Dermis microvascular lymphatic vessel endothelial cell (primary cell): ENCODE measurements at regions not wholly inside any gene's neighbourhood (a gene's known extent, or its start where the extent isn't known, plus 50 kb on each side); places are given as distances from the start of the nearest gene placed in this dataset.
"Not testable (repeated sequence)": the region's sequence is repeated elsewhere in the genome, so short reads cannot be mapped to it uniquely, and the experiment has no call there.

Experiments used
- DNase-seq, 2 donors: peaks; one replicate each; pipeline versions ENCODE4 v3.0.0 to v3.0.0-alpha.2; 2010; ENCODE audit warnings: low read depth in 2 of 2

DNA sequence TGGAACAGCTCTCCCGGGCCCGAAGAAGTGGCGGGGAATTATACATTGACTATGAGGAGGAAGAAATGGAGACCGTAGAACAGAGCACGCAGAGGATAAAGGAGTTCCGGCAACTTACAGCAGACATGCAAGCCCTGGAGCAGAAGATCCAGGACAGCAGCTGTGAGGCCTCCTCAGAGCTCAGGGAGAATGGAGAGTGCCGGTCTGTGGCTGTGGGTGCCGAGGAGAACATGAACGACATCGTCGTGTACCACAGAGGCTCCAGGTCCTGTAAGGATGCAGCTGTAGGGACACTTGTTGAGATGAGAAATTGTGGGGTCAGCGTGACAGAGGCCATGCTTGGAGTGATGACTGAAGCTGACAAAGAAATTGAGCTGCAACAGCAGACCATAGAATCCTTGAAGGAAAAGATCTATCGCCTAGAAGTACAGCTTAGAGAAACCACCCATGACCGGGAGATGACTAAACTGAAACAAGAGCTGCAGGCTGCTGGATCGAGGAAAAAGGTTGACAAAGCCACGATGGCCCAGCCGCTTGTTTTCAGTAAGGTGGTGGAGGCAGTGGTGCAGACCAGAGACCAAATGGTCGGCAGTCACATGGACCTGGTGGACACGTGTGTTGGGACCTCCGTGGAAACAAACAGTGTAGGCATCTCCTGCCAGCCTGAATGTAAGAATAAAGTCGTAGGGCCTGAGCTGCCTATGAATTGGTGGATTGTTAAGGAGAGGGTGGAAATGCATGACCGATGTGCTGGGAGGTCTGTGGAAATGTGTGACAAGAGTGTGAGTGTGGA, 129.5 kb upstream of the DMRT1 start:
- DNase-seq = no peak

DNA sequence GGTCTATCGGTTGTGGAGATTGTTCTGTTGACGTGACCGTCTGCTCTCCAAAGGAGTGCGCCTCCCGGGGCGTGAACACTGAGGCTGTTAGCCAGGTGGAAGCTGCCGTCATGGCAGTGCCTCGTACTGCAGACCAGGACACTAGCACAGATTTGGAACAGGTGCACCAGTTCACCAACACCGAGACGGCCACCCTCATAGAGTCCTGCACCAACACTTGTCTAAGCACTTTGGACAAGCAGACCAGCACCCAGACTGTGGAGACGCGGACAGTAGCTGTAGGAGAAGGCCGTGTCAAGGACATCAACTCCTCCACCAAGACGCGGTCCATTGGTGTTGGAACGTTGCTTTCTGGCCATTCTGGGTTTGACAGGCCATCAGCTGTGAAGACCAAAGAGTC, 128.9 kb upstream of the DMRT1 start:
- no peak for DNase-seq

DNA sequence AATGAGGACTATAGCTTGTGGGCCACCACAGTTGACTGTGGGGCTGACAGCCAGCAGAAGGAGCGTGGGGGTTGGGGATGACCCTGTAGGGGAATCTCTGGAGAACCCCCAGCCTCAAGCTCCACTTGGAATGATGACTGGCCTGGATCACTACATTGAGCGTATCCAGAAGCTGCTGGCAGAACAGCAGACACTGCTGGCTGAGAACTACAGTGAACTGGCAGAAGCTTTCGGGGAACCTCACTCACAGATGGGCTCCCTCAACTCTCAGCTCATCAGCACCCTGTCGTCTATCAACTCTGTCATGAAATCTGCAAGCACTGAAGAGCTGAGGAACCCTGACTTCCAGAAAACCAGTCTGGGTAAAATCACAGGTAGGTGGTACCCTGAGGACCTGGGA, 128.4 kb upstream of the DMRT1 start:
- DNase-seq = no peak

DNA sequence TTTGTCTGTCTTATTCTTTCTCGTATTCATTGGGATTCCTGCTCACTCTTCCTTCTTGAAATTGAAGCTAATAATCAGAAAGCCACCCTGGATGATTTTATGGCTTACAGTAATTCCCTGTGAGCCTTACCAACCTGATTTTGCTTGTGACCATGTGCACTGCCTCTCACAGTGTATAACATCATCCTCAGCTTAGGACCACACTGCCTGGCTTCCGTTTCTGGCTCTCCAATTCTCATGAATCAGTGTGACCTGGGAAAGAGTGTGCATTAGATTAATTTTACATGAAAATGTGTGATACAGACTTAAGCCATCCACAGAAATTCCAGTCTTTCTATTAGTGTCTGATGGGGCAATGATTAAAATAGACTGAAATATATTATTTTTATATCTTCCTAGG, 126.8 kb upstream of the DMRT1 start:
- DNase-seq = peak in 1 of 2 donors; percentile 32

DNA sequence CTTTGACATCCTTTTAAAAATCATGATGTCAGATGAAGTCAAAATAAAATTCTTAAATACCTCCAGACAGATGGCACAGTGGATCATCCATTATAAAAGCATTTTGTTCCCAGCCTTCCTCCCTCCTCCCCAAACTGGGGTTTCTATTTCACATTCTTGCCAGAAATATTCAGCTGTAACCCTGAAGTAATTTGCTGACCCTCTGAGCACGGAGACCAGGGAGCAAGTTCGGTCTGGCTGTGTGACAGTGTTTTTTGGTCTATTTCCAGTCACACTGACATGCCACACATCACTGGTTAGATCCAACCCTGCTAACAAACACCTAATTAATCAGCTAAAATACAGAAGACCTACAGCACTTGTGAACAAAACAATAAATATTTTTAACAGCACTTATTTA, 126.2 kb upstream of the DMRT1 start:
- DNase-seq = no peak

DNA sequence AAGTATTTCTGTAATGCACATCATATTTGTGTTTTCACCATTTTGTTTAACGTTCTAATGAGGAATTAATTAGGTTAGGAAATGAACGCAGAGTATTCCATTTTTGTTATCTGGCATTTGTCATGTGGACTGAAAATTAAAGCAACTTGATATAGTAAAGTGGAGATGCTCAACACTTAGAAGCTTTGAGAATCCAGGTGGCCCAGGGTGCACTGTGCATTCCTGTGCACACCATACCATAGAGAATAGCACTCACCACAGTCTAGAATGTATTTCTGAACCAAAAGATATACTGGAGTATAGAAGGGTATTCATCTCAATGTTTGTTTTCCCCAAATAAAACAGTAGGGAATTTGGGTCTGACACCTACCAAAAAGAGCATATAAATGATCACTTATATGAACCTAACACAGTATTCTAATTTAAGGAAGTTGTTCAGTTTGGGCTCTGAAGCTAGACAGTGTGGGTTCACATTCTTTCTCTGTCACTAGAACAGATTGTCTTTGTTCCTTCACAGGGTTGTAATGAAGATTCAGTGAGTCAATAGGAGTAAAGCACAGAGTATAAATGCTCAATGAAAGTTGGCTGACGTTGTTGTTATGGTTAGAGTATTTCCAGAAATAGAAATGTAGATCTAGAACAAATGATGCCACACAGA, 125.6 kb upstream of the DMRT1 start:
- DNase-seq = peak in 1 of 2 donors; percentile 47

DNA sequence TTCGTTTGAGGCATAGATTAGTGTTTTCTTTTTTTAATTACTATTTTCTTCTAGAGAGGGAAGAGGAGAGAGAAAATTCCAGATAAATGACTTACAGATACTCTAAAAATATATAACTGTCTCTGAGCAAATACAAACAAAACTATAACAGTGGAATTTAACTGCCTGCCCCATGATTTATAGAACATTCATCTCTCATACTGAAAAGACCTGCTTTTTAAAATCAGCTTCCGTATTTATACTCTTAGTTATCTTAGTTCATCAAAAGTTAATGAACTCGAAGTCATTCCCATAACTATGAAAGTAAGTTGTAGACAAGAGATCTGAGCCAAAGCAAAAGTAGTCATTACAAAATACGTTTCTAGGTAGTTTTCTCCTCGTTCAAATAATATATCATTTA, 123.8 kb upstream of the DMRT1 start:
- DNase-seq = no peak

DNA sequence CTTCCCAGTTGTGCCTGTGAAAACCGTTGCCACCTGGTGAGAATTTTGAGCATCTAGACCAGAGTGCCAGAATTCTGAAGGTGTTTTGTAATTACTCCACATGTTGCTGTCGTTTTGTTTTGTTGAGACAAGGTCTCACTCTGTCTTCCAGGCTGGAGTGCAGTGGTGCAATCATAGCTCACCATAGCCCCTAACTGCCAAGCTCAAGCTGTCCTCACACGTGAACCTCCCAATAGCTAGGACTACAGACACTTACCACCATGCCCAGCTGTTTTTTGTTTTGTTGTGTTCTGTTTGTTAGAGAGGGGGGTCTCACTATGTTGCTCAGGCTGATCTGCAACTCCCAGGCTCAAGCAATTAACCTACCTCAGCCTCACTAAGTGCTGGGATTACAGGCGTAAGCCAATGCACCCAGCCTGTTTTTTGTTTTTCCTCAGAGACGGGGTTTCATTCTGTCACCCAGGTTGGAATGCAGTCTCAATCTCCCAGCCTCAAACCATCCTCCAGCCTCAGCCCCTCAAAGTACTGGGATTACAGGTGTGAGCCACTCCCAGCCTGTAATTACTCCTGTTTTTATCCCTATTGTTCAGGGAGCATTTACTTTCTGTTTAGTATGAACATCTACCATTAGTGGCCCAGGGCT, 121.1 kb upstream of the DMRT1 start:
- no peak for DNase-seq

DNA sequence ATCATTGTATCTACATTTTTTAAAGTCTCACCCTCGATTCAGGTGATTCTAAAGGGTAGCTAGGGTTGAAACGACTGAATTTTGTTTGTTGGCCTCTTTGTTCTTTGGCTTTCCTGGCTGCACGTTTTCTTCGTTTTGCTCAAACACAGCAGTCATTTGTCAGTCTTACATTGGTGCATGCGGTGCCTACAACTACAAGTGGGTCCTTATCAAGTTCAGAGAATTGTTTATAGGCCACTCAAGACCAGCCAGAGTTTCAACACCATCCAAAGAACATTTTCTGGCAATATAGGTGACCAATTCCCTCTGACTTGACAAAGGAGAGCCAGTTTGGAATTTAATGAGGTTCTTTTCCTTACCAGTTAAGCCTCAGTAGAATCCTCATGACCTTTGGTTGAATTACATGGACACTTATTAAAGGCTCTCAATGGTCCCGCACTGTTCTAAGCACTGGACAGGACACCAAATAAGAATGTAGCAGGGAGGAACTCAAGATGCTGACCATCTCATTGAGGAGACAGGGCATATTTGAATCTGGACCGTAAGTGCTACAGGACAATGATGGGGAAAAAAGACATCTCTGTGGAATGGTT, 119.0 kb upstream of the DMRT1 start:
- no peak for DNase-seq

DNA sequence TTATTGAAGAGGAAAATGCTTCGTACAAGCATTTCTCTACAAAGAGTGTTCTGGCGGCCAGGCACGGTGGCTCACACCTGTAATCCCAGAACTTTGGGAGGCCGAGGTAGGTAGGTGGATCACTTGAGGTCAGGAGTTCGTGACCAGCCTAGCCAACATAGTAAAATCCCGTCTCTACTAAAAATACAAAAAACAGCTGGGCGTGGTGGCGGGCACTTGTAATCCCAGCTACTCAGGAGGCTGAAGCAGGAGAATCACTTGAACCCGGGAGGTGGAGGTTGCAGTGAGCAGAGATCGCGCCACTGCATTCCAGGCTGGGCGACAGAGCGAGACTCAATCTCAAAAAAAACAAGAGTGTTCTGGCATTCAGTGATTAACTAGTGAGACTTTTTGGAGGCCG, 117.0 kb upstream of the DMRT1 start:
- not testable (repeated sequence) for DNase-seq

DNA sequence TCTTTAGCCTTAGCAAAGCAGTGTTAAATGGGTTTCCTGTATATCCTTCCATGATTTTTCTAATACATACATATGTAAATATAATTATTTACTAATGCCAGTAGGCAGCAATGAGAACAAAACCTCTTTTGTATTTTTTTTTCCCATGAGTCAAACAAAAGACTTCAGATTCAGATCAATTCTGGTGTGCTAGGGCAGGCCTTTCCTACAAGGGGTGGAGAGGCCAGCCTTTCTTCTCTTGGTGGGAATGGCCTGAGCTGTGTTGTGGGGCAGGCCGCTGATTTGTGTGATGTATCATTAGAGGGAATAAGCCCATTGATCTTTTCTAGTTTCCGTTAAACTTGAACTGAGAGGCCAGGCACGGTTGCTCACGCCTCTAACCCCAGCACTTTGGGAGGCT, 115.5 kb upstream of the DMRT1 start:
- no peak for DNase-seq

DNA sequence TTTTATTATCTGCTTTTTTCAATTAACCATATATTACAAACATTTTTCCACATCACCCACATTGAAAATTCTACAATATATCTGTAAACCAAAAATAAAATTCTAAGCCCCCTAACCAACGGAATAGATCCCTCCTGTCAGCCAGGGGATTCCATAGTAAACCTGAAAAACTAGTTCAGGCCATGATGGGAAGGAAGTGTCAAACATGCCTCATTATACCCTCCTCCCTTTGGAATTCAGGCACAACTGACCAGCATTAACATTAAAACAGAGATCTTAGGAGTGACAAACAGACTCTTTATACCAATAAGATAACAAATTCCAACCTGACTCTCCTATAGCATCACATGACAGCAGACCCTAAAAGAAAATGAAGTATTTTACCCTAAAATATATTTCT, 113.7 kb upstream of the DMRT1 start:
- DNase-seq = no peak

DNA sequence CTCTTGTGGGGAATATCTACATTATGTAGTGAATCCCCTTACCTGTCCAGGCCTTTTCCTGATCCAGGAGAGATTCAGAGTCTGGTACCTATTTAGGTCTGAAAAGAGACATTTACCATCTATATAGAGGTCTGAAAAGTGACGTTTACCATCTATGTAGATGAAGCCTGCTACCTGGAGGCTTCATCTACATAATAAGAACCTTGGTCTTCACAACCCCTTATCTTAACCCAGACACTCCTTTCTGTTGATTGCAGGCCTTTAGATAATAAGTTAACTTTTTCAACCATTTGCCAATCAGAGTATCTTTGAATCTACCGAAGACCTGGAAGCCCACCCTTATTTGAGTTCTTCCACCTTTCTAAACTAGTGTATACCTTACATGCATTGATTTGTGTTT, 113.0 kb upstream of the DMRT1 start:
- no peak for DNase-seq

DNA sequence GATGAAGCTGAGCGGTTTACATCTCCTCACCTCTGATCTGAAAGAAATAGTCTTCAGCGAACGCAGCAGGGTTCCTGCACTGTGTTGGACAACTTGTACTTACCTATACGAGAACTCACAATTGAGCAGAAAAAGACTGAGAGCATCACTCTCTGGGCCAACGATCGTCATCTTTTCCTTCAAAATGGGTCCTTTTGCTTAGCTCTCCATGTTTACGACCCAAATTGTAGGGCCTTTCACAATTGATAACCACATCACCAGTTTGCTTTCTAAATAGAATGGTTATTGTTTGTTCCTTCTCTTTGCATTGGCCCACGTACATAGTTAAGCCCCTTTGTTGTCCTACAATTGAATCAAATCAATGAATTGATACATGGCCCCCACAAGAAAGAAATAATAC, 110.0 kb upstream of the DMRT1 start:
- DNase-seq = no peak

DNA sequence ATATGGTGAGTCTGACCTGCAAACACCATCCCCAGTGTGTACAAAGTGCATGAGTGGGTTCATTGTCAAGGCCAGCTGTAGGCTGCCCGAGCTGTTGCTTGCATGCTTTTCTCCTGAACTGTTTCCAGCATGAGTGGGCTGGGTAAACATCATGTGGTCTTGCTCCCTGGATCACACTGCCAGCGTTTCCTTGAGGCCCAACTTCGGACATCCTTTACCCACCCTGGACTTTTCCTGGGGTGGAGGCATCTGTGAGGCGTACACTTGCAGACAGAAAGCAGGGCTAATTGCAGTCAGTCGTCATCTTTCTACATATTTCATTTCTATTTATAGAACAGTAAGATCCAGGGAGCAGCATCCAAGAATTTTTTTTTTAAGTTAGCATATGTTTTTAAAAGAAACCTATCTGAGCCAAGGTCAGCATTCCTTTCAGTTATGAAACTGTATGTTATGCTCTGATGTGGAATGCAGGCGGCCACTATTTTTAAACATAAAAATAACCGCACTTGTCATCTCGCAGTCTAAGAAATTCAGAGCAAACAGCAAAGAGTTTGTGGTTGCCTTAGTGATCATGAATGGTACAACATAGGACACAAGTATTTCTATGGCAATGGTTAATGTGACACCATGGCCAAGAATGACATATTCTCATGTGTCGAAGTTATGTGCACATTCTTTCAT, 106.5 kb upstream of the DMRT1 start:
- peak in 1 of 2 donors; percentile 93 for DNase-seq

DNA sequence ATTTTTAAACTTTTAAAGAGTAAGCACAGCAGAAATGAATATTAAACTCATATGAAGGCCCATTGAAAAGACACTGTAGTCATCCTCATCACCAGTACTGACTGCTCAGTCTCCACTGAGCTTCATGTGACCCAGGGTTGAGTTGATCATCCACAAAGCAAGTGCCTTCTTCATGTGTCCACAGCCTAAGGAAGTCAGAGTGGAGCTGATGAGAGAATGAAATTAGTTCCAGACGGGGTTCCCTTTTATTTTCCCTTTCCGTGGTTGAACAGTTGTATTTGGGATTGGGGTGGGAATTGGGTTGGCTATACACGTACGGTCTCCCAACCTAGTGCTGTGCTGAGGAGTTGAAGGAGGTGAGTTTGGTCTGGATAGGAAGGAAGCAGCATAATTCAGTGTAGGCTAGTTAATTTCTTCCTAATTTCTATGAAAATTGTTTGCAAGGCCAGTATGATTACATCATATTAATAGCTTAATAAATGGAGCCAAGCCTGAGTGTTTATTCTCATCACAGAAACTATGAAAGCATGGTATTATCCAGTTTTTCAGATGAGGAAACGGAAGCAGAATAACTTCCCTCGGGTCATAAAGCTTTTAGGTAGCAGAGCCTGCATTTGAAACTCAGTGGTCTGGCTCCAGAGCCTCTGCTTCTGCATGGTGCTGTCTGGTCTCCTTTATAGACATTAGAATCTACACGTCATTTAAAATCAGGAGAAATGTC, 103.9 kb upstream of the DMRT1 start:
- DNase-seq = no peak

DNA sequence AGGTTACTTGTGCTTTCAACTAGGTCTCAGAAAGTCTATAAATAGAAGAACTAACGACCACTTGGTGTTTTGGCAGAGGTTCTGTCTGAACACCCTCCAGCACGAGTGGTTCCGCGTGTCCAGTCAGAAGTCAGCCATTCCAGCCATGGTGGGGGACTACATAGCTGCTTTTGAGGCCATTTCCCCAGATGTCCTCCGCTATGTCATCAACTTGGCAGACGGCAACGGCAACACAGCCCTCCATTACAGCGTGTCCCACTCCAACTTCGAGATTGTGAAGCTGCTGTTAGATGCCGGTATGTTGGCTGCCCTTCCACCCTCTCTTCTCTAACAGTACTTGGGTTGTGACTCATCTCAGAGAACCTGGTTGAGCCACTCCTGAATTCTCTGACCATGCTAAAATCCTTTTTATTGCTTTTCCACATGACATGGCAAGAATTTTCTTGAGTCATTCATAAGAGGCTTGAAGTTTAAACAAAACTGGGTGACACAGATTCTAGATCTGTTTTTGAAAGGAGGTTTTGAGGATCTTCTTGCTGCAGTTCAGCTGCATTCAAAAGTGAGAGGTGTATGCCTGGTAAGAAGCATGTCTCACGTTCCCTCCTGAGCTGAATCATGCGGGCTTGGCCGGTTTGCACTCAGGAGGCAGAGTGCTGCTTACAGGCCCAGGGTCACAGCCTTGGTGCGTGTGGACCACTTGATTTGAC, 103.1 kb upstream of the DMRT1 start:
- DNase-seq = no peak

DNA sequence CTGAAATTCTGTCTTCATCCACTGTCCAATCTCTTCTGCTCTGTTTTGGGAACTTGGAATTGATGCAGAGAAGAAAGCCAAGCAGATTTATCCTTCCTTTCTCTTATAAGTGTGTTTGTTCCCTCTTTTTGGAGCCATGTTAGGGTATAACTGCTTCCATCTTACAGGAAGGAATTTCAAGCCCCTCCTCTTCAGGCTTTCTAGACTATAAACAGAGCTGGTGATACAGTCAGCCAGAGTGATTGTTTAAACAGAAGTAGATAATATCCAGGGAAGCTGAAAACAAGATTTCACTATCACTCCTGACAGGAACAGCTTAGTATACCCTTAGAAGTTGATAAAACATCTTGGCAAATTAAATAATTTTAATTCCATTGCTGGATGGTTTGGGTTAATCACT, 102.1 kb upstream of the DMRT1 start:
- DNase-seq = no peak

DNA sequence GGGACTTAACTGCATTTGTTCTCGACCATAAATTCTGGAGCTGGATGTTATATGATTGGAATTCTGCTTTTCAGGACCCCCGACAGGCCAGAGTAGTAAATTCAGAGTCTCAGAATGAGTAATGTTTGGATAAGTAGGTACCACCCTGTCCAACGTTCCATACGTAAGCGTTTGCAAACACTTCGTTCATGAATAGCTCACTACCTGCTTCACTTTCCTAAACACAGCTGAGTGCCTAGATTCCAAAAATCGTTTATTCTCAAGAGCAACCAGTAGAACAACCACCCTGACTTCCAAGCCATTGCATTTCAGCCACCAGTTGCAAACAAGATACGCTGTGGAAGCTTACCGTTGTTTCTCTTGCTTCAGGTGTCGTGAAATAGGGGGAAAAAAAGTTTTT, 101.3 kb upstream of the DMRT1 start:
- no peak for DNase-seq

DNA sequence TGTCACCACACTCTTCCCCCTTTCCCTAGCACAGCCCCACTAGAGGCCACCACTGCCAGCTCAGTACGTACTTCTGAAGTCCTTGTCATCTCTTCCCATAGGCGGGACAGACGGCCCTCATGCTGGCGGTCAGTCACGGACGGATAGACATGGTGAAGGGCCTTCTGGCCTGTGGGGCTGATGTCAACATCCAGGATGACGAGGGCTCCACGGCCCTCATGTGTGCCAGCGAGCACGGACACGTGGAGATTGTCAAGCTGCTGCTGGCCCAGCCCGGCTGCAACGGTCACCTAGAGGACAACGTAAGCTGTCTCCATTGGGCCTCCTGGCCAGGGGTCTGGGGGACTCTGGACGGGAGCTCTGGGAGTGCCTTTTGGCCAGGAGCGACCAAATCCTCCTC, 99.4 kb upstream of the DMRT1 start:
- no peak for DNase-seq
